Transverse colon (tissue), 3 donors: ENCODE measurements at regions not wholly inside any gene's neighbourhood (a gene's known extent, or its start where the extent isn't known, plus 50 kb on each side); places are given as distances from the start of the nearest gene placed in this dataset.

Experiments
- EP300 ChIP-seq: sonication (generic); formaldehyde crosslinking; IDR thresholded peaks from one replicate; pipeline ENCODE4 v1.6.1; 2017; ENCODE audit warnings: antibody characterized with exemption, low read depth
- POLR2A ChIP-seq: fragments of 450-650 bp; IDR thresholded peaks from one replicate; pipeline ENCODE4 v1.6.1; 2016; ENCODE audit warnings: antibody characterized with exemption, mild to moderate bottlenecking, moderate library complexity
- TF ChIP-seq, protein P1 (sequence below), 5 experiments: fragments of 200-600 bp in 3 of 5; fragments of 450-650 bp in 2 of 5; sonication (generic) in 3 of 5; IDR thresholded peaks; 1 replicate in 2 of 5; 2 replicates in 3 of 5; pipeline ENCODE4 v1.5.1; 2016 to 2017; ENCODE audit warnings: antibody characterized with exemption in 5 of 5, inconsistent platforms in 3 of 5, mild to moderate bottlenecking in 2 of 5, moderate library complexity in 1 of 5

DNA sequence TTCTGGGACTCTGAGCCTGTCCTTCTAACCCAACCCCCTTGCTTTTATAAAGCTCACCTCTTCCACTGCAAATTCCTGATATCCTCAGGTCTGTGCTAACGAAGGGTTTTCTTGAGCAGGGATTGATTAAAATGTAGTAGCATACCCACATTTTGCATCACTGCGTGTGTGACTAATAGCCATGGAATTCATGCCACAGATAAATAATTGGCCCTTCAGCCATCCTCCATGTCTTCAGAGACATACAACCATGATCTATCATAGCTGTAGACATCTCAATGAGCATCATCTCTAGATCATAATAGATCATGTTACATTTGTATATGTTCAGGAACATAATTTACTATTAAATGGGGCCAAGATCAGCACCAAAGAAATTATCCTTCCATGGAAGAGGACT, 990.3 kb downstream of the KCNMA1 start:
- TF ChIP-seq, protein P1, sequence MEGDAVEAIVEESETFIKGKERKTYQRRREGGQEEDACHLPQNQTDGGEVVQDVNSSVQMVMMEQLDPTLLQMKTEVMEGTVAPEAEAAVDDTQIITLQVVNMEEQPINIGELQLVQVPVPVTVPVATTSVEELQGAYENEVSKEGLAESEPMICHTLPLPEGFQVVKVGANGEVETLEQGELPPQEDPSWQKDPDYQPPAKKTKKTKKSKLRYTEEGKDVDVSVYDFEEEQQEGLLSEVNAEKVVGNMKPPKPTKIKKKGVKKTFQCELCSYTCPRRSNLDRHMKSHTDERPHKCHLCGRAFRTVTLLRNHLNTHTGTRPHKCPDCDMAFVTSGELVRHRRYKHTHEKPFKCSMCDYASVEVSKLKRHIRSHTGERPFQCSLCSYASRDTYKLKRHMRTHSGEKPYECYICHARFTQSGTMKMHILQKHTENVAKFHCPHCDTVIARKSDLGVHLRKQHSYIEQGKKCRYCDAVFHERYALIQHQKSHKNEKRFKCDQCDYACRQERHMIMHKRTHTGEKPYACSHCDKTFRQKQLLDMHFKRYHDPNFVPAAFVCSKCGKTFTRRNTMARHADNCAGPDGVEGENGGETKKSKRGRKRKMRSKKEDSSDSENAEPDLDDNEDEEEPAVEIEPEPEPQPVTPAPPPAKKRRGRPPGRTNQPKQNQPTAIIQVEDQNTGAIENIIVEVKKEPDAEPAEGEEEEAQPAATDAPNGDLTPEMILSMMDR (IDR thresholded peaks at IDR 0.05): no peak
- no peak for TF ChIP-seq POLR2A
- no peak for TF ChIP-seq EP300
